Endothelial cell of umbilical vein (primary cell): ENCODE measurements at regions not wholly inside any gene's neighbourhood (a gene's known extent, or its start where the extent isn't known, plus 50 kb on each side); places are given as distances from the start of the nearest gene placed in this dataset.

Experiments
- BruUV-seq: library from RNA; stranded (reverse); fragments of 400-500 nt; replicated peaks from 2 replicates; lab custom pipeline; 2021; lab: Mats Ljungman, UMichigan
- CTCF ChIA-PET: fragments of 300-600, 350-600 bp; sonication (Branson Sonifier 250); formaldehyde crosslinking; loops from one replicate; lab custom pipeline; 2021; ENCODE audit warnings: antibody characterized with exemption, inconsistent platforms; lab: Charles Lee
- POLR2A ChIA-PET: fragments of 300-600, 350-600 bp; sonication (Branson Sonifier 250); formaldehyde crosslinking; loops from one replicate; lab custom pipeline; 2021; ENCODE audit warnings: antibody characterized with exemption, inconsistent platforms; lab: Charles Lee
- DNase-seq: peaks from one replicate; pipeline ENCODE4 v3.0.0-alpha.2; 2011; ENCODE audit warnings: low read depth, low spot score
- FAIRE-seq: peaks from 2 replicates; lab custom pipeline; 2011; peaks lifted over from hg19 to GRCh38; lab: Jason Lieb, UNC
- H2AFZ ChIP-seq: 2 replicates; pipeline ENCODE4 v1.6.0; 2012; ENCODE audit warnings: low read depth, low read length, control low read depth, inconsistent platforms
- H3K27ac ChIP-seq: 2 replicates; pipeline ENCODE4 v1.5.1; 2011; ENCODE audit warnings: low read depth, mild to moderate bottlenecking, control low read depth, low read length, moderate library complexity; ENCODE audit not compliant: insufficient read depth
- H3K27me3 ChIP-seq, 2 experiments: 2 replicates each; pipeline versions ENCODE4 v1.6.0 to v1.6.1; 2011; ENCODE audit warnings: low read length in 2 of 2, mixed read lengths in 1 of 2; ENCODE audit not compliant: control insufficient read depth in 2 of 2, insufficient read depth in 2 of 2
- H3K36me3 ChIP-seq, 2 experiments: 2 replicates in 1 of 2; 3 replicates in 1 of 2; pipeline ENCODE4 v1.5.1; 2011; ENCODE audit warnings: low read length in 2 of 2, mild to moderate bottlenecking in 1 of 2, moderate library complexity in 1 of 2; ENCODE audit not compliant: control insufficient read depth in 2 of 2, insufficient read depth in 2 of 2; ENCODE audit errors: extremely low read depth in 1 of 2
- H3K4me1 ChIP-seq: 3 replicates; pipeline ENCODE4 v1.5.1; 2011; ENCODE audit warnings: mild to moderate bottlenecking, low read length; ENCODE audit not compliant: control insufficient read depth, insufficient read depth; ENCODE audit errors: extremely low read depth
- H3K4me2 ChIP-seq: 2 replicates; pipeline ENCODE4 v1.6.1; 2011; ENCODE audit warnings: low read length, control low read depth, mixed read lengths; ENCODE audit not compliant: insufficient read depth
- H3K4me3 ChIP-seq, 3 experiments: fragments of 200-600 bp in 1 of 3; sonication (generic), shearing (Covaris generic) in 1 of 3; replicated peaks in 1 of 3; 2 replicates each; pipeline ENCODE4 v1.5.1; 2011 to 2016; ENCODE audit warnings: control low read depth in 3 of 3, low read length in 3 of 3, mild to moderate bottlenecking in 2 of 3, inconsistent platforms in 1 of 3, low read depth in 1 of 3, moderate library complexity in 1 of 3; ENCODE audit not compliant: insufficient read depth in 1 of 3
- H3K79me2 ChIP-seq: 2 replicates; pipeline ENCODE4 v1.6.0; 2012; ENCODE audit warnings: low read length, inconsistent platforms; ENCODE audit not compliant: control insufficient read depth, insufficient read depth
- H3K9ac ChIP-seq: replicated peaks from 2 replicates; pipeline ENCODE3; 2011; ENCODE audit warnings: low read length, control low read depth; ENCODE audit not compliant: insufficient read depth; ENCODE audit errors: extremely low read depth
- H3K9me1 ChIP-seq: replicated peaks from 3 replicates; pipeline ENCODE4 v1.6.0; 2011; ENCODE audit warnings: mild to moderate bottlenecking, low read length; ENCODE audit not compliant: control insufficient read depth, insufficient read depth; ENCODE audit errors: extremely low read depth
- H3K9me3 ChIP-seq: replicated peaks from 2 replicates; pipeline ENCODE4 v1.5.1; 2012; ENCODE audit warnings: low read length, inconsistent platforms; ENCODE audit not compliant: control insufficient read depth, insufficient read depth
- H4K20me1 ChIP-seq: replicated peaks from 2 replicates; pipeline ENCODE3; 2011; ENCODE audit warnings: mild to moderate bottlenecking, low read length; ENCODE audit not compliant: control insufficient read depth, insufficient read depth; ENCODE audit errors: extremely low read depth
- EZH2 ChIP-seq: IDR thresholded peaks from 2 replicates; pipeline ENCODE4 v1.6.1; 2012; ENCODE audit warnings: borderline replicate concordance, low read depth, mild to moderate bottlenecking, moderate library complexity, low read length, inconsistent platforms; ENCODE audit not compliant: severe bottlenecking
- FOS ChIP-seq: IDR thresholded peaks from 2 replicates; pipeline ENCODE4 v1.6.1; 2011; ENCODE audit warnings: mild to moderate bottlenecking, low read length, moderate library complexity, borderline replicate concordance; ENCODE audit not compliant: insufficient read depth
- GATA2 ChIP-seq: IDR thresholded peaks from 2 replicates; pipeline ENCODE4 v1.7.0; 2011; ENCODE audit warnings: low read depth, mild to moderate bottlenecking, moderate library complexity, mixed read lengths, low read length; ENCODE audit not compliant: insufficient read length, insufficient read depth
- JUN ChIP-seq: IDR thresholded peaks from 2 replicates; pipeline ENCODE4 v1.6.1; 2011; ENCODE audit warnings: borderline replicate concordance, low read depth; ENCODE audit not compliant: insufficient read length, insufficient read depth
- MYC ChIP-seq: IDR thresholded peaks from one replicate; pipeline ENCODE4 v1.6.1; 2011; ENCODE audit warnings: mild to moderate bottlenecking, low read depth, low read length
- POLR2A ChIP-seq: IDR thresholded peaks from 2 replicates; pipeline ENCODE4 v1.6.1; 2012; ENCODE audit warnings: low read depth, mild to moderate bottlenecking, control low read depth, low read length
- POLR2AphosphoS5 ChIP-seq: IDR thresholded peaks from 2 replicates; pipeline ENCODE4 v1.6.1; 2012; ENCODE audit warnings: low read depth, mild to moderate bottlenecking, control low read depth, low read length, moderate library complexity; ENCODE audit not compliant: insufficient read depth
- dilution Hi-C: fragments of 300-500 bp; cut with MboI; formaldehyde crosslinking; loops from one replicate; pipeline ENCODE4 v1.15.0; 2019; ENCODE audit warnings: low sequenced_read_pairs; ENCODE audit not compliant: extremely low pct_ligation_motif_present
- intact Hi-C: fragments of 100-400 bp; cut with micrococcal nuclease; formaldehyde crosslinking; loops from one replicate; pipeline ENCODE4 v1.10.0; 2022
- TF ChIP-seq, protein P1 (sequence below): IDR thresholded peaks from 2 replicates; pipeline ENCODE4 v1.6.1; 2011; ENCODE audit not compliant: insufficient read depth, insufficient read length
- TF ChIP-seq, protein P2 (sequence below), 2 donors: IDR thresholded peaks; 1 replicate in 1 of 2; 2 replicates in 1 of 2; pipeline ENCODE4 v1.5.1; 2011; ENCODE audit warnings: low read length in 2 of 2, mild to moderate bottlenecking in 2 of 2, moderate library complexity in 2 of 2, control low read depth in 1 of 2, inconsistent platforms in 1 of 2, low read depth in 1 of 2; ENCODE audit not compliant: insufficient read depth in 1 of 2; ENCODE audit errors: extremely low read depth in 1 of 2

DNA sequence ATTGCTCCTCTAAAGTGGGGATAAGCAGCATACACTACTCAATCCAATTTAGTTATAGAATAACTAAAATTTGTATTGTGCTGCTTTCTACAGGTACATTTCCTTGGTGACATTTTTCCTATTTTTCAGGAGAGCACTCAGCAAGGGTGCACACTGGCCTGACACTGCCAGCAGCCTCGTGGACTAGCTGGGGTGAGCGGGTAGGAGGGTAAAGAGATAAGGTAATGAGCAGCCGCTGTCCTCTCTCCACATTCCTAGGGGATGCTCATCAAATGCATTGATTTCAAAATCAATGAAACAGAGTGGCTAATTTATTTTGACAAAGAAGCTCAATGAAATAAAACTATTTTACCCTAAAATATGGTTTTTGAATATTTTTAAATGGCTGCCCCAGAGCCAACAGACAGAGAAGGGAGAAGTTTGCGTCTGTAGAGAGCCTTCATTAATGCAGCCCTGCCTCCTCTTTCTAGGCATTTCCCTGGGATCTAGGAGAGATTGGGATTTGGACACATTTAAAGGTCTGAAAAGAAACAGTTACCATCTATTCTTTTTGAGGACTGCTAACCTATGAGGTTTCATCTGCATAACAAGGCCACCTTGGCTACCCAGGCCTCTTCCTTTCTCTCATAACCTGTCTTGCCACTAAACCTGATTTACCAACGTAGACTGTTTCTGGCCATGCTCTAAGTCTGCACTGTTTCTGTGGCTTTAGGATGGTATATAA is 561.0 kb downstream of the IPMK start:
- dilution Hi-C loops (no loop called here), intact Hi-C loops (no loop called here)
- Histone ChIP-seq H3K9me1 (no peaks in the 10 kb centered on the region), H3K9ac (no peak overlapping the region), H3K4me3 (no peak overlapping the region), H3K27ac (no peak overlapping the region), H3K4me1 (no peaks in the 10 kb centered on the region), H4K20me1 (no peaks in the 10 kb centered on the region), H3K79me2 (no peaks in the 10 kb centered on the region), H3K36me3 (no peaks in the 10 kb centered on the region), H2AFZ (no peak overlapping the region), H3K4me2 (no peak overlapping the region), H3K27me3 (no peaks in the 10 kb centered on the region), H3K9me3 (no peaks in the 10 kb centered on the region)
- BruUV-seq, result no TSS peak
- TF ChIP-seq POLR2AphosphoS5, result no peak
- TF ChIP-seq EZH2, result no peak
- no peak for TF ChIP-seq MYC
- no peak for TF ChIP-seq FOS
- TF ChIP-seq JUN, result no peak
- TF ChIP-seq GATA2, result no peak
- no peak for TF ChIP-seq POLR2A
- TF ChIP-seq, protein P1, sequence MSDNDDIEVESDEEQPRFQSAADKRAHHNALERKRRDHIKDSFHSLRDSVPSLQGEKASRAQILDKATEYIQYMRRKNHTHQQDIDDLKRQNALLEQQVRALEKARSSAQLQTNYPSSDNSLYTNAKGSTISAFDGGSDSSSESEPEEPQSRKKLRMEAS, result no peak
- TF ChIP-seq, protein P2, sequence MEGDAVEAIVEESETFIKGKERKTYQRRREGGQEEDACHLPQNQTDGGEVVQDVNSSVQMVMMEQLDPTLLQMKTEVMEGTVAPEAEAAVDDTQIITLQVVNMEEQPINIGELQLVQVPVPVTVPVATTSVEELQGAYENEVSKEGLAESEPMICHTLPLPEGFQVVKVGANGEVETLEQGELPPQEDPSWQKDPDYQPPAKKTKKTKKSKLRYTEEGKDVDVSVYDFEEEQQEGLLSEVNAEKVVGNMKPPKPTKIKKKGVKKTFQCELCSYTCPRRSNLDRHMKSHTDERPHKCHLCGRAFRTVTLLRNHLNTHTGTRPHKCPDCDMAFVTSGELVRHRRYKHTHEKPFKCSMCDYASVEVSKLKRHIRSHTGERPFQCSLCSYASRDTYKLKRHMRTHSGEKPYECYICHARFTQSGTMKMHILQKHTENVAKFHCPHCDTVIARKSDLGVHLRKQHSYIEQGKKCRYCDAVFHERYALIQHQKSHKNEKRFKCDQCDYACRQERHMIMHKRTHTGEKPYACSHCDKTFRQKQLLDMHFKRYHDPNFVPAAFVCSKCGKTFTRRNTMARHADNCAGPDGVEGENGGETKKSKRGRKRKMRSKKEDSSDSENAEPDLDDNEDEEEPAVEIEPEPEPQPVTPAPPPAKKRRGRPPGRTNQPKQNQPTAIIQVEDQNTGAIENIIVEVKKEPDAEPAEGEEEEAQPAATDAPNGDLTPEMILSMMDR (IDR thresholded peaks at IDR 0.05; ENCODE audit: extremely low read depth in 1 of 2, insufficient read depth in 1 of 2, low read depth in 1 of 2, low read length in 2 of 2), result no peak
- DNase-seq, result no peak
- no peak for FAIRE-seq
- ChIA-PET POLR2A (no interaction called here), CTCF (no interaction called here)
